ENCODE measurements at regions not wholly inside any gene's neighbourhood (a gene's known extent, or its start where the extent isn't known, plus 50 kb on each side); places are given as distances from the start of the nearest gene placed in this dataset.

DNA sequence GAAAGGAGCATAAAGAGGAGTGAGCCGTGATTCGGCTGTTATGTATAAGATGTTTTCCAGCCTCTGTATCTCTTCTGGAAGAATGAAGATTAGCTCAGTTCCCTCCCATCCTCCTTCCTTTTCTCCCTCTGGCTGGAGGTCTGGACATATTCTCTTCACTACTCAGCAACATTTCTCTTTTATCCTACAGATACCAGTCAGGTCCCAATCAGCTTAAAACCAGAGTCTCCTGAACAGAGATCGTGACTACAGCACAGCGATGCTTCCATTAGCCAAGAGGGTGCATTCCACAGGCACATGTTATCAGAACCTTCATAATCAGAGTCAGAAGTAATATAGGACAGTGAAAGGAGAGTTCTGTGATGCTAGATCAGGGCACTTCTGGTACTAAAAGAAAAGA, 133.9 kb upstream of the SOX4 start:
- in situ Hi-C loops (cut with HindIII; ENCODE audit: low sequenced_read_pairs) = no loop called here

DNA sequence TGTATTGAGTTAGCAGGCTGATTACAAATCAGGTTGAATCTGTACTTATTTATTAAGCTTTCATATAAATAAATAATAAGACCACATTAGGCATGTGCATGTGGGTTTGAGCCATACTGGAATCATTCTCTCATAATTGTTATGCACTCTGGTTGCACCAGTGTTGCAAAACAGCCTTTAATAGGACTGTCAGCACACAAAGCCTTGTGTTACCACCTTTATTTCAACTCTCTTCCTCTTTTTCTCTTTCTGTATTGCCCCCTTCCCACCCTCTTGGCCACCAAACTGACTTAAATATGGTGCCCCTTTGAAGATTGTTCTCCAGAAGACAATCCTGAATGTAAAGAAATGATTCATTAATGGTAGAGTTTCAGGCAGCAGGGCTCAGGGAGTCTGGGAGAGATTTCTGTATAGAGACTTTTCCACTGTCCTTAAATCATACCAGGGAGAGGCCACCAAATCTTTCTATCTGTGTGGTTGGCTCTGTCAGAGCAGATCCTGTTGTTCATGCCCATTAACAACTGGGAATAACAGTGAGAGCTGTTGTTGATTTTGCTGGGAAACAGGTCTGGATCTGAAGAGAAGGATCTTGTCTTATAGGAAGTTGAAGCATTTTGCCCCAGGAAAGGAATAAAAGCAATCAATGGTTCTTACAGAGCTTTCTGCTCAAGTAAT, 131.6 kb upstream of the SOX4 start:
- in situ Hi-C loops (cut with HindIII; ENCODE audit: low sequenced_read_pairs) = no loop called here

- in situ Hi-C loops (cut with HindIII; ENCODE audit: low sequenced_read_pairs) = no loop called here
Observed at GRCh38 chr6:21462519-21462852, 131.1 kb upstream of the SOX4 start.

DNA sequence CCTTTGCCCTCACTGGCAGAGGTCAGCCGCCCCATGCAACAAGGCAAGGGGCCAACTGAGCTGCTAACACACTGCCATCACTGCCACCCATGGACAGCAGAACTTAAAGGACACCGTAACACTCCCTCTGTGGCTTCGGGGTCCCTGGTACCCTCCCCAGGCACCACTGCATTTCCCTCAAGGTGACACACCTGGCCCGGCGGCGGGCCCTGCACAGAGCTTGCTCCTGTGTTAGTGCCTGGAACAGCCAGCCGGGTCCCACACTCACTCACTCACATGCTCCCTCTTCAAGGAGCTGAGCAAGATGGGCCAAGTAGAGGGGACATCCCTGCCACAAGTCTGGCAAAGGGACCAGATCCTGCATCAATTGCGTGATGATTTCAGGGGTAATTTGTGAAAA, 126.5 kb upstream of the SOX4 start:
- in situ Hi-C loops (cut with HindIII; ENCODE audit: low sequenced_read_pairs) = no loop called here

DNA sequence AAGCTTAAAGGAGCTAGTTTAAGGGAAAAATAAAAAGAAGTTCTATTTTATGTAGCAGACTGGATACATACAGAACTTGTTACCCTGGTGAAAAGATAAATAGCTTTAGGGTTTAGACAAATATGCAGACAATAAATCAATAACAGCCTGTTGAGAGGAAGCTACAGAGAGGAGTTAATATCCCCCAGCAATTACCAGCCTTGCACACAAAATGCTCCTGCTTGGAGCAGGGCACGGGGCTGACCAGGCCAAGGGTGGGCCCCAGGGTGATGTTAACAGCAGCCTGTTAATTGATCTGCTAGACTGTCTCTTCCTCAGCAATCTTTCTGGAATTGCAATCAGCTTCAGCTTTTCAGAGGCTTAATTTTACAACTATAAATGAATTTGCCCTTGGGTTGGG, 125.1 kb upstream of the SOX4 start:
- in situ Hi-C loops (cut with HindIII; ENCODE audit: low sequenced_read_pairs) = no loop called here

- in situ Hi-C loops (cut with HindIII; ENCODE audit: low sequenced_read_pairs) = no loop called here
Observed at GRCh38 chr6:21469213-21469612, 124.3 kb upstream of the SOX4 start.

GRCh38 chr6:21476112-21476511, 117.4 kb upstream of the SOX4 start:
- in situ Hi-C loops (cut with HindIII; ENCODE audit: low sequenced_read_pairs) = no loop called here

GRCh38 chr6:21478411-21478810, 115.1 kb upstream of the SOX4 start:
- in situ Hi-C loops (cut with HindIII; ENCODE audit: low sequenced_read_pairs) = no loop called here

DNA sequence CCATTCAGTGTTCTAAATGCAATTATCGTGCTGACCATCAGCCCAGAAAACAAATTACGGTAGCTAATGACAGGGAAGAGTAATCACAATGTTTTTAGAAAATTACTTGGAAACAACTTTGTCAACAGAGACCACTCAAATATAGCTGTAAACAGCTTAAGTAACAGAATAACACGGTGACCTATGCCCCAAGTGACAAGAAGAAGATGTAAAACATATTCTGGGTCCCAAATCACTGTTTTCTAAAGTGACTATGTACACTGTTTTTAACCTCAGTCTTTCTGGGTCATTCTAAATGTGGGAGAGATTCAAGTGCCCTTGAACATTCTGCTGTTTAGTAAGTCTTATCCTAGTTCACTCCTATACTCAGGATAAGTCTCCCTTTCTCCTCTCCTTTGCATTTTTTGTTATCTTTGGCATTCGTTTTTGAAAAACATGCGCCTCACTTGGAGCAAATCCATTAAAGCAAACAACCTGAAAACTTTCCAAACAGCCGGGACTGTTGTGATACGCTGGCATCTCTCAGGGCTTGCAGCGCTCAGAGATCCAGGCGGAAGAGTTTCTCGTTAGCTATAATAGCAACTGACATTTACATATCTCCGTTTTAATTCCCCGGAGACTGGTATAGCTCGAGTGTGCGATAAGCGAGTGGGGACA, 114.5 kb upstream of the SOX4 start:
- in situ Hi-C loops (cut with HindIII; ENCODE audit: low sequenced_read_pairs) = no loop called here

GRCh38 chr6:21486115-21486514, 107.4 kb upstream of the SOX4 start:
- in situ Hi-C loops (cut with HindIII; ENCODE audit: low sequenced_read_pairs) = no loop called here

GRCh38 chr6:21489826-21490225, 103.7 kb upstream of the SOX4 start:
- in situ Hi-C loops (cut with HindIII; ENCODE audit: low sequenced_read_pairs) = no loop called here

- in situ Hi-C loops (cut with HindIII; ENCODE audit: low sequenced_read_pairs) = no loop called here
Observed at GRCh38 chr6:21491955-21492354, 101.6 kb upstream of the SOX4 start.

- in situ Hi-C loops (cut with HindIII; ENCODE audit: low sequenced_read_pairs) = no loop called here
Observed at GRCh38 chr6:21494505-21494904, 99.0 kb upstream of the SOX4 start.

GRCh38 chr6:21496196-21496595, 97.4 kb upstream of the SOX4 start:
- in situ Hi-C loops (cut with HindIII; ENCODE audit: low sequenced_read_pairs) = no loop called here

DNA sequence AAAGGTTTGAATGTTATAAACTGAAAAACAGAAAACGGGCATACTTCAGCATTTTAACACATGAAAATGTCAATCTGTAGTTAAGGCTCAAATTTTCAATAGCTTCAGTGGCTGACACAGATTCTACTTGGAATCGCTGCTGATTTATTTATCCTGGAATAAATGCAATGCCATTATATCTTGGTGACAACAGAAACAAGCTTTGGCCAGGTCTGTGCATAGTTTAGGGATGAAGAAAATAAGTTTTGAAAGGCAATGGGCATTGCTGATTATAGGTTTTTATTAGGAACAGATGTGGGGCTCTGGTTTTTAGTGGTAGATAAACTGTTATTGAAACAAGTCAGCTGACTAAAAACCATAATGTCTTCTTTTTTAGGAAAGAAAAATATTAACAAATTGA, 96.8 kb upstream of the SOX4 start:
- in situ Hi-C loops (cut with HindIII; ENCODE audit: low sequenced_read_pairs) = no loop called here

DNA sequence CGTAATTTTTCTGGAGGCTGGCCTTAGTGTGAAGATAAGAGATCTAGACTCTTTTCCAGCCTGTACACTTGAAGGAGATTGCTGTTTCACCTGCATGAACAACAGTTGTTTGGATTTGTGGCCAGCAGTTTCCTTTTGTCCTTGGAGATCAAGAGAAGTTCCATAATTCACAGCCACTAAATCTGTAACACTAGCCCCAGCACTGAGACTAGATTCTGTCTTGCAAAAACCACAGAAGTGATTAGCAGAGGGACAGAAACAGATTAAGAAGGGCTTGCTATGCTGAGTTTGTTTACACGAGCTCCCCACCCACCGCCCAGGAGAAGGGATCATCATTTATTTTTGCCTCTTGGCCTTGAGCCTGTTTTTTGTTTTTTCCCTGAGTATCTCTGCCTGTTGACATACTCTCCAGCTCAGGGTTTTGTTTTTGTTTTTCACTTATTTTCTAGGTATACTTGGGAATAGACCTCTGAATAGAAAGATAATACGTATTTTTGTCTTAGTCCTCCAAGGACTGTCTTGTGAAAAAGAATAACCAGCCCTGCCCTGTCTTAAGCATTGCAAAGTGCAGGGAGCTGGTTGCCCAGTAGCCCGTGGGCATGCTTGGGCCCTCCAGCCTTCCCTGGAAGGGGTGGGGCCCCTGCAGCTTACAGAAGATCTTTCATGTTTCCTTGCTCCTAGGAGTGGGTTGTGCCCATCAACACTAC, 93.1 kb upstream of the SOX4 start:
- in situ Hi-C loops (cut with HindIII; ENCODE audit: low sequenced_read_pairs) = no loop called here

DNA sequence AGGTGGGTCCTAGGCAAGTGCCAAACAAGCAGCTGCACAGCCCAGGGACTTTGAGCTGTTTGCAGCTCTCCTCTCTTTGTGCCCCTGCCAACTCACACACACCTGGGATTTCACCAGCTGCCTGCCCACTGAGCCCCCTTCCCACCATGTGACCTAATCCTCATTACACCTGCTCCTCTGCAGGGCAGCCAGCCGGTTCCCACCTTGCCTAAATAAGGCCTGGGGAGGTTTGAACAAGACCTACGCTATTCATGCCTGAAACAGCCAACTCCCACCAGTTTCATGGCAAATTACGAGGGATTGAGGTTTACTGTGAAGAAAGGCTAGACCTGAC, 92.6 kb upstream of the SOX4 start:
- in situ Hi-C loops (cut with HindIII; ENCODE audit: low sequenced_read_pairs) = no loop called here

DNA sequence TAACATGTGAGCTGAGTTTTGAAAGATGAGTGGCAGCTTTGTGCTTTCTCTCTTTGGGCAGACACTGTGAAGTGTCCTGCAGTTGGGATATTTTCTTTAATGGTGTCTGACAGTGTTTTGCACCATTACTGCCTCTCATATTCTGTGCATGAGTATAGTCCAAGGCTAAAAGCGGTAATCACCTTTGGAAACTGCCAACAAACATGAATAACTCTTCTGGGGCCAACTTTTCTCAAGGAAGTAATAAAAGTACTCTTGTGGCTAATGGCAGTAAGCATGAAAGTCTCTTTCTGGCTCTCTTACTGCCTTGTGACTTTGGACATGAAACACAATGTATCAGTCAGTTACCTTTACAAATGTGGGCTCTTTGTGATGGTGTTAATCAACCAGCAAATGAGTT, 91.7 kb upstream of the SOX4 start:
- in situ Hi-C loops (cut with HindIII; ENCODE audit: low sequenced_read_pairs) = no loop called here

- in situ Hi-C loops (cut with HindIII; ENCODE audit: low sequenced_read_pairs) = no loop called here
Observed at GRCh38 chr6:21502682-21503081, 90.9 kb upstream of the SOX4 start.

DNA sequence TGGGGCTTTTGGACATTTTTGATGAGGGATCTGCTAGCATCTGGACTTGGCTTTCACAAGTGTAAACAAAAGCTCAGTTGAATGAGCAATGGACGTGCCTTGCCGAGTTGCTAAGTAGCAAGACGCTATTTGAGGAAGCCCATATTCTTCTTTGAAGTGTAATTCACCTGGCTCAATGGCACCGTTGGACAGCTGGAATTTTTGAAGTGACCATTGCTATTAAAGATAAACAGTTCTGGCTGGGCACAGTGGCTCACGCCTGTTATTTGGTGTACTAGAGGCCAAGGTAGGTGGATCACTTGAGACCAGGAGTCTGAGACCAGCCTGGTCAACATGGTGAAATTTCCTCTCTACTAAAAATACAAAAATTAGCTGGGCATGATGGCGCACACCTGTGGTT, 88.8 kb upstream of the SOX4 start:
- in situ Hi-C loops (cut with HindIII; ENCODE audit: low sequenced_read_pairs) = no loop called here

DNA sequence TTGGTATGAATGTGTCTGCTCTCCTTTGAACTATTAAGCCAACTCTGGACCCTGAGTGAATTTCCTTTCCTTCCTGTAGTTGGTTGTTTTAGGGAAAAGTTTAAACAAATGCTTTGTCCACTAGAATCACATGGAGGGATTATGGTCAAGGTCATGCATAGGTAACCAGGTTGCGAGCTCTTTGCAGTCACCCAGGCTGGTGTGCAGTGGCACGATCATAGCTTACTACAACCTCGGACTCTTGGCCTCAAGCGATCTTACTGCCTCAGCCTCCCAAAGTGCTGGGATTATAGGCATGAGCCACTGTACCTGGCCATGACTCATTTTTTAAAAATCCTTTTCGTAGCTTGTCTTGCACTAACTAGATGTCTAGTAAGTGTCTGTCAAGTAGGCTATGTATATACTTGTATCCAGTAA, 88.0 kb upstream of the SOX4 start:
- in situ Hi-C loops (cut with HindIII; ENCODE audit: low sequenced_read_pairs) = no loop called here

DNA sequence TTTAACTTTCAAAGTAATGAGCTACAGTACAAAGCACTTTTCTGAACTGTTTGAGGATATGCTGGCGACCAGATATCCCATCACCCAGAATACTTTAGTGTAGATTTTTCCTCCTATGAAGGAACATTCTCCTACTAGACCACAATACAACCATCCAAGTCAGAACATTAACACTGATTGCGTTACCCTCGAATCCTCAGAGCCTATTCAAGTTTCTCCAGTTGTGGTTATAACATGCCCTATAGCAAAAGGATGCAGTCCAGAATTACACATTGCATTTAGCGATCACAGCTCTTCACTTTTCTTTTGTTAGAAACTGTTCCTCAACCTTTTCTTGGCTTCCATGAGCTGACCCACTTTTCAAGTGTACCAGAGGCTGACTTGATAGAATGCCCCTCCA, 87.4 kb upstream of the SOX4 start:
- in situ Hi-C loops (cut with HindIII; ENCODE audit: low sequenced_read_pairs) = no loop called here

GRCh38 chr6:21507811-21508210, 85.7 kb upstream of the SOX4 start:
- in situ Hi-C loops (cut with HindIII; ENCODE audit: low sequenced_read_pairs) = no loop called here

All from DLD1 (cell line).